ENCODE measurements at regions not wholly inside any gene's neighbourhood (a gene's known extent, or its start where the extent isn't known, plus 50 kb on each side); places are given as distances from the start of the nearest gene placed in this dataset.
A peak's percentile ranks its signal among the peaks of the same experiment; 100 is the strongest.

DNA sequence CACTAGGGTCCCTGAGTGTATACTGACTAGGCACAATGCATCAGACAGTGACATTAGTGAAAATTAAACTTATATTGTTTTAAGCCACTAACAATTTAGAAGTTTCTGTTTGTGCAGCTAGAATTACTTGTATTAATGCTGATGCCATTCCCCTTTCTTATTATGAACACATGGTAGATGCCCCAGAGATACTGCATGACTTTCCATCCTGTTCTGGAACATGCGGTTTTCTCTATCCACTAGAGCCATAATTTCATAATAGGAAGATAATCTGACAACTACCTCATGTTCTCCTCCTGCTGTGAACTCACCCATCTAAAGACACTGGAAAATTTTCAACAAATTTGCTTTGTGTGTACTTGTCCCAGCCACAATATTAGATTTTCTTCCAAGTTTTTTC is 1256.4 kb downstream of the FAM181B start:
- no peak for TF ChIP-seq POLR2A (IDR thresholded peaks at IDR 0.05)
- no peak for TF ChIP-seq CTCF (IDR thresholded peaks at IDR 0.05)
- Histone ChIP-seq H3K9me3 (no peaks in the 10 kb centered on the region), H3K27me3 (no peaks in the 10 kb centered on the region), H3K36me3 (ENCODE audit: low read depth, missing control alignments) (no peaks in the 10 kb centered on the region), H3K4me3 (no peak overlapping the region), H3K27ac (no peak overlapping the region), H3K4me1 (no peaks in the 10 kb centered on the region)
- 85 to 93% methylated on average over 1 of the region's 1 CpG for WGBS, 2 donors
- intact Hi-C loops (cut with DNase I; ENCODE audit: low total_unique reads), result no loop called here
- DNase-seq, result no peak

GRCh38 chr11:81476345-81476744 is 1257.3 kb downstream of the FAM181B start:
- WGBS, 2 donors, result 84 to 92% methylated on average over 2 of the region's 2 CpGs
- H3K4me1 ChIP-seq, result no peaks in the 10 kb centered on the region
- no peaks in the 10 kb centered on the region for H3K9me3 ChIP-seq
- no peaks in the 10 kb centered on the region for H3K36me3 ChIP-seq (ENCODE audit: low read depth, missing control alignments)
- no peak overlapping the region for H3K27ac ChIP-seq
- H3K27me3 ChIP-seq, result no peaks in the 10 kb centered on the region
- intact Hi-C loops (cut with DNase I; ENCODE audit: low total_unique reads), result no loop called here
- TF ChIP-seq POLR2A (IDR thresholded peaks at IDR 0.05) (no peak), CTCF (IDR thresholded peaks at IDR 0.05) (no peak)
- H3K4me3 ChIP-seq, result no peak overlapping the region
- no peak for DNase-seq

DNA sequence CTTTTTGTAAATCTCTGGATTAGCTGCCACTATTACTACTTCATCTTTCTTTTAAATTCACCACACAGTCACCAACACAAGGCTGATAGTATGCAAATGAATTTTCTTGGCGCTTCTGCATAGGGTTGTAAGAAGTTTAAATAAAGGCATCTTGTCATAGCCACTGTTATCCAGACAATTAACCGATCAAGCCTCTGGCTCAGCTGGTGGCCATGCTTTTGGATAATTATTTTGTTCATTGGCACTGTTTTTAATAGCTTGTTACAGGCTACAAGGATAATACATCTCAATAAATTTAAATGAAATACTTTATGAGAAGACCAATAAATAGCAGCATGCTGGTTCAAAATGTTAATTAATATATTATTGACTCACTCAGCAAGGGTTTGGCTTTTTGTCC is 1261.0 kb downstream of the FAM181B start:
- no peaks in the 10 kb centered on the region for H3K27me3 ChIP-seq
- intact Hi-C loops (cut with DNase I; ENCODE audit: low total_unique reads), result no loop called here
- no peak overlapping the region for H3K4me3 ChIP-seq
- H3K4me1 ChIP-seq, result no peaks in the 10 kb centered on the region
- no peaks in the 10 kb centered on the region for H3K9me3 ChIP-seq
- no peak overlapping the region for H3K27ac ChIP-seq
- TF ChIP-seq POLR2A (IDR thresholded peaks at IDR 0.05) (no peak), CTCF (IDR thresholded peaks at IDR 0.05) (no peak)
- no peaks in the 10 kb centered on the region for H3K36me3 ChIP-seq (ENCODE audit: low read depth, missing control alignments)
- DNase-seq, result no peak
- 64 to 71% methylated on average over 2 of the region's 2 CpGs for WGBS, 2 donors

- intact Hi-C loops (cut with DNase I; ENCODE audit: low total_unique reads), result no loop called here
These were observed 1263.2 kb downstream of the FAM181B start for GRCh38 chr11:81470446-81470845.

More at GRCh38 chr11:81470446-81470845, 1263.2 kb downstream of the FAM181B start:
- Histone ChIP-seq H3K4me1 (no peaks in the 10 kb centered on the region), H3K9me3 (no peaks in the 10 kb centered on the region), H3K36me3 (ENCODE audit: low read depth, missing control alignments) (no peaks in the 10 kb centered on the region), H3K4me3 (no peak overlapping the region), H3K27ac (no peak overlapping the region), H3K27me3 (no peaks in the 10 kb centered on the region)
- DNase-seq, result peak; percentile 14
- WGBS, 2 donors, result 84 to 88% methylated on average over 3 of the region's 3 CpGs
- TF ChIP-seq CTCF (IDR thresholded peaks at IDR 0.05), result no peak
- no peak for TF ChIP-seq POLR2A (IDR thresholded peaks at IDR 0.05)
